GM18499 (cell line): ENCODE measurements at regions not wholly inside any gene's neighbourhood (a gene's known extent, or its start where the extent isn't known, plus 50 kb on each side); places are given as distances from the start of the nearest gene placed in this dataset.

Source experiments
- ATAC-seq: cut with Tn5 transposase; IDR thresholded peaks from one replicate; pipeline ENCODE4 v1.9.1; 2021; ENCODE audit warnings: moderate number of reproducible peaks; ENCODE audit not compliant: insufficient read depth, unreplicated experiment

- no peak for ATAC-seq
These were observed 406.2 kb upstream of the CADM1 start for GRCh38 chr11:115910379-115910778.

GRCh38 chr11:115906171-115906570 is 402.0 kb upstream of the CADM1 start:
- ATAC-seq = no peak

DNA sequence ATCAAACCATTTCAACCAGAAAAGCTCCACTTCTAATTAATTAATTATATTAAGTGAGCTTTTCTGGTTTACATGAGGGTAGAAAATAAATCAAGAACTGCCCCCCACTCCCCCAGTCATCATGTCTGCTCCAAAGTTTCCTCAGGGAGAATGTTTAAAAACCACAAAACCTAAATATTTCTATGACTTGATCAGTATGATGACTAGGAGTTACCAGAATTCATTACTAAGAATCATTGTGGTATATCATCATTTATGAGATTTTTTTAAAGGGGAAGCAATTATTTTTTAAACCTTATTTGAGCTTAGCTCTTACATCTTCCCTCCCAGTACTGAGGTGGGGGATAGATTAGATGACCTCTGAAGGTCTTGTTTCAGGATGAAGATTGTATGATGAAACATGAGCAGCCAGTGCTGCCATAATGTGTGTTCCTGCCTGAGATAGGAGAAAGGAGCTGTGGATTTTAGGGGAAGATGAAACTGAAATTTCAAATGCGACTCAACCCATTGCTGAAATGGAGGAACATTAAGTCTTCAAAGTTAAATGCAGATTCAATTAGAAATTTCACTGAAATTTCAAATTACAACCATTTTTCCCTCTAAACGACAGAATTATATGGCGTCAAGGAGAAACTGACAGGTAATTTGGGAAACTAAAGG is 401.3 kb upstream of the CADM1 start:
- no peak for ATAC-seq

DNA sequence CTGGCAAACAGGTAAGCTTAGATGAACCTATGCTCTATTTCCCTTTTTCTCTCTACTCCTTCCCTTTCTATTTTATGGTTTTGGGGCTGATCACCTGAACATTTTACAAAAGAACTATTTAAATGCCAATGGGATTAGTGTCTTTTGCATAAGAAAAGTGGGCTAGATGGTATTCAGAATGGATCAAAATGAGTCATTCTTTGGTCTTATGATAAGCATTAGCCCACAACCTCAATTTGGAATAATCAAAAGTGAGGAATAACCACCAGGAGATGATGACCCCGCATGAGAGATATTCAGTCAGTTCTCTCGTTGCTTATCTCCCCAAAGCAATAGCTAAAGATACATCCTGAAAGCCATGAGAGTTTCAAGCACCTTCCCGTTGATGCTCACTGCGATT is 399.0 kb upstream of the CADM1 start:
- ATAC-seq = no peak

DNA sequence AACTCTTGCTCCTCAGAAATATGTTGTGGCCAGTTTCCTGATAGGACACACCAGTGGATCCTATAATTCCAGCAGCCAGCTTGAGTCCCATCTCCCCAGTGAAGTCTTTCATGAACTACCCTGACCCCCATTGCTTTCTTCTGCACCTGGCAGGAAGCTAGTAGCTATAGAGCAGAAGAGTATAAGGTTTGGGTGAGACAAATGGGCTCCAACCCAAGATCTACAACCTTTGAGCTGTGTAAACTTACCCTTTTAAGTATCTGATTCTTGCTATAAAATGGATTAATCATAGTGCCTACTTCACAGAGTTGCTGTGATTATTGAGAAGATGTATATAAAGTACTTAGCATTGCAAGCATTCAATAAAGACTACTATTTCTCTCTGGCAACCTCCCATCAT is 396.9 kb upstream of the CADM1 start:
- no peak for ATAC-seq

- no peak for ATAC-seq
These were observed 395.9 kb upstream of the CADM1 start for GRCh38 chr11:115900111-115900510.

GRCh38 chr11:115897707-115898106 is 393.5 kb upstream of the CADM1 start:
- no peak for ATAC-seq

DNA sequence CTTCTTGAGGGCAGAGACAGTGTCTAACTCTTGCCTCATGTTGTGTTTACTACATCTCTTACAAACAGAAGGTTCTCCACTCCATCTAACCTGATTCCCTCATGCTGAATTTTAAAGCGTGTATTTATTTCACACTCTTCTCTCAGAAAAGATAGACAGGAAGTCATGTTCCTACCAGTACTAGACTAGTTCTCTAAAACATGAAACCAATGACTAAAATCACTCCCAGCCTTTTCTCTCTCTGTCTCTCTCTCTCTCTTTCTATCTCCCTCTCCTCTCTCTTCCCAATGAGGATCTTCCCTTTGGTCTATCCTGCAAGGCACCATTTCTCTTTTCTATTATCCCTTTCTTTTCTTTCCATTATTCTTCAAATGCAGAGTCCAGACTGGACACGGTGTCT is 391.9 kb upstream of the CADM1 start:
- no peak for ATAC-seq

- ATAC-seq = no peak
These were observed 391.4 kb upstream of the CADM1 start for GRCh38 chr11:115895594-115895993.

GRCh38 chr11:115894176-115894575 is 390.0 kb upstream of the CADM1 start:
- ATAC-seq = no peak

- no peak for ATAC-seq
These were observed 389.4 kb upstream of the CADM1 start for GRCh38 chr11:115893461-115894099.

DNA sequence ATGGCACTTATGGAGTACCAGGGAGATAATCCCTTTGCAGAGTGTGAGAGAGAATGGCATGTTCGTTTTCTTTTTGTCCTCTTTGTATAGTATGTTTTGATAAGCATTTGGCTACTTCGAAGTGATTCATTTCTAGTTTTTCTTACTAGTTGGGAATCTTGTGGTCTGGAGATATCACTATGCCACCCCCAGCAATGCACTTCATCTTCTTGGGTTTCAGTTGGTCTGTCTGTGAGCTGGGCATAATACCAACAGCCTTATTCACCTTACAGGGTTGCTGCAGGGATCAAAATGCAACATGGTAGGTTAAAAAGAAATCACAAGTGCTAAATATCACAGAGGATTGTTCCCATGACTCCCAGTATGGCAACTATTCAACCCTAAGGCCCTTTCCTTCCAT is 387.8 kb upstream of the CADM1 start:
- ATAC-seq = no peak

GRCh38 chr11:115891581-115891980 is 387.4 kb upstream of the CADM1 start:
- no peak for ATAC-seq

GRCh38 chr11:115890500-115890899 is 386.3 kb upstream of the CADM1 start:
- no peak for ATAC-seq

GRCh38 chr11:115889712-115890111 is 385.5 kb upstream of the CADM1 start:
- no peak for ATAC-seq

GRCh38 chr11:115887727-115888126 is 383.5 kb upstream of the CADM1 start:
- ATAC-seq = no peak

GRCh38 chr11:115887316-115887715 is 383.1 kb upstream of the CADM1 start:
- no peak for ATAC-seq

- no peak for ATAC-seq
These were observed 382.2 kb upstream of the CADM1 start for GRCh38 chr11:115886422-115886733.

GRCh38 chr11:115885535-115886421 is 381.6 kb upstream of the CADM1 start:
- no peak for ATAC-seq

- no peak for ATAC-seq
These were observed 380.8 kb upstream of the CADM1 start for GRCh38 chr11:115884800-115885534.

- ATAC-seq = peak; percentile 35
These were observed 370.6 kb upstream of the CADM1 start for GRCh38 chr11:115874843-115875242.
